NCI-H748 treated with DMSO at 0.1 percent for 48 hours (cell line): ENCODE measurements at regions not wholly inside any gene's neighbourhood (a gene's known extent, or its start where the extent isn't known, plus 50 kb on each side); places are given as distances from the start of the nearest gene placed in this dataset.

Experiments used
- DNase-seq: peaks from one replicate; lab custom pipeline; 2025; lab: John Stamatoyannopoulos, UW

DNA sequence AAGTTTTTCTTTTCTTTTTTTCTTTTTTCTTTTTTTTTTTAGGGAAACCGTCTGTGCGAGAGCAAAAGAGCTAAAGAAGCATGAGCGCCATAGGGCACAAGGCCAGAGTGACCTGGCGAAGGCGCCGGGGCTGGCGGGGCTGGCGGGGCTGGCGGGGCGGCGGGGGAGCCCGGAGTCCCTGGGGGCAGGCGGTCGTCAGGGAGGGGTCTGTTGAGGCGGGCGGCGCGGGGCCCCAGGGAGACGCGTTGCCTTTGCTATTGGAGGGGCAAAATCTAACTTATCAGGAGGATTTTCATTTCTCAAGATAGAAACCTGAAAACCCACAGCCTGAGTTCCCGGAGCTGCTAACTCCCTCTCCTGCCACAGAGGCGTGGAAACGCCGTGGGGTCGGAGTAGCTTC is 135.6 kb upstream of the SMAD1 start:
- DNase-seq = no peak

DNA sequence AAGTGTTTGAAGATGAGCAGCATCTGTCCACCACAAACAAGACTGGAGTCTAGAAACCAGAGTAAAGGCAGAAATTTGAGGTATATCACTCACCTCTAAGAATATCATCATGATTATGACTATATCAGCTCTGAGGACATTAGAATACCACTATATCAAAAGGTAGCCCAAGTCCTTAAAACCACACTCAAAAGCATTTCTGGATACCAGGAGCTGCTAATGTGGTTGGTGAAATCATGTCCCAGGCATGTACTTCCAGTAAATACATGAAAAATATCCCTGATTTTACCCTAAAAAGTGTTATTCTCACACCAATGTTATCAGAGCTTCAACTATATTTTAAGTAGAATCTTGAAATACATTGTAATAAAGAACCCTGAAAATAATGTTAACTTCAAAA is 136.3 kb upstream of the SMAD1 start:
- DNase-seq = no peak

DNA sequence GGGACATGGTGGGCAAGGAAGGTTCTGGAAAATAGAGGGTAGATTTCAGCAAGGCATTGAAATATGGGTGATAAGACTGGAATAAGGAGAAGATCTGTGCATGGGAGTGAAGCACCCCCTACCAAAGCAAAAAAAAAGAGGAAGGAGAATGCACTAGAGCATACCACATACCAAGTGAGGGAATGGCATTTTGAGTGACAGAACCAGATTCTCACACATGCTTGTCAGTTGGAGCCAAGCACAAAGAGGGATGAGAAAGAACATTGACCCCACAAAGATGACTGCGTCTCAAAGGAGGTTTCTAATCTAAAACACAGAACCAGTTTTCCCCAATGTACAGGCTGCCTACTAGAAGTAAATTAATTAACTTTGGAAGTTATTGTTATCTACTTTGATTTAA is 140.3 kb upstream of the SMAD1 start:
- no peak for DNase-seq

DNA sequence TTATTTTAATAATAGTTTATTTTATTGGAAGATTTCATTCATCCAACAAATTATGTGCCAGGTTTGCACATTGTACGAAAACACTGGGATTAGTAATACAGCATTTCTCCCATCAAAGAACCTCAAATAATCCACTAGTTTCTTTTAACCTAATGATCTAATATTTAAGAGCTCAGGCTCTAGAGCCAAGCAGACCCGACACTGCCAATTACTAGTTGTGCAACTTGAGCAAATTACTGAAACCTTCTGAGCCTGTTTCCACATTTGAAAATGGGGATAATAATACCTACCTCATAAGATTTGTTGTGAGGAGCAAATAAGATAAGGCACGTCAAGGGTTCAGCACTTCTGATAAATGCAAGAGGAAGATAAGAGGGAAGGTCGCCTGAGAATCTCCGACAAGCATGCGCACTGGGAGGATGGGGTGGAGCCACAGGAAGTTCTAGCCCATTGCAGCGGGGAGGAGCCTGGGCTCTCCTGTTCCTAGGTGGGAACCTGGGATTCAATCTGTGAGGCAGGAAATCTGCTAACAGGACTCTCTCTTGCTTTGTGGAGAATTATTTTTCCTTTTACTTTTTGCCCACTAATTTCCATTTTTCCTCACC is 141.5 kb upstream of the SMAD1 start:
- no peak for DNase-seq

DNA sequence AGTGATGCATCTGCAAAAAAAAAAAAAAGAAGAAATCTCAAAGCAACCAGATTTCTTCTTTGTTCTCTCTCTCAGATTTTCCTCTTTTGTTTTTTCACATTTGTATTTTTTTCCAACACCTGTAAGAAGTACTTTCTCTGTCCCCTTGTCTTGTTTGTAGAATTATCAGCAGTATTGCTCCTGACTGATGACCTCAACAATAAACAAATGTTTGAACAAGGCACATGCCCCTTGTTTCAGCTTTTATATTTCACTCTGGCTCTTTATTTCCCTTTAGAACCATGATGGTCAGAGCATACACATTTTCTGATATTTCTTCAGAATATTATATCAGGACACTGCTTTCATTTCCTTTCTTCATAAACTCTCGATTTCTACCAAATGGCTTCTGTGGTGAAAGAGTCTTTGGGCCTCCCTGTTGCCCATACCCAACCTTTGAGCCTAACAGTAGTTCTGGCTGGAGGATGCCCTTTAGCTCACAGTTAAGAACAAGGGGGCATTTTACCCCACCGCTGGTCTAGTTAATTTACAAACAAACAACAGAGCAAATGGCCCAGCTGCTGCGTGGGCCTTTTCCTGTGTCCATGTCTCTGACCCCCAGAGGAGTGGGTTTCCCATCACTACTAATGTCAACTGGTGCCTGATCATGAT is 142.5 kb upstream of the SMAD1 start:
- no peak for DNase-seq

DNA sequence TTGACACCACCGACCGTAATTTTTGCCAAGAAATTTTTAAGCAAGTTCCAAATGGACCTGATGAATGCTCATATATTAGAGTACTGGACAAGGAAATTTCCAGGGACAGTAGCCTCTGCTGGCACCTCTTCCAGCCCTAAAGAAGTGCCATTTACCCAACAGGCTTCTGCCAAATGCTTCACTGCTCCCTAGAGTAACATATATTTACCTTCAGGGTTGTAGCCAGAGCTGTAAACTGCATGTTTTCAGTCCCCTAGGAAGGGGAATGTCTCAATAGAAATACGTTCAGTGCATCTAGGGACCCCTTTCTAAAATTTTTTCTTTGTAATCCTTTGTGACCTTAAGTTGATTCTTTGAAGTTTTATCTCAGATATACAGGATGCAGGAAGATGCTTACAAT is 143.1 kb upstream of the SMAD1 start:
- no peak for DNase-seq

DNA sequence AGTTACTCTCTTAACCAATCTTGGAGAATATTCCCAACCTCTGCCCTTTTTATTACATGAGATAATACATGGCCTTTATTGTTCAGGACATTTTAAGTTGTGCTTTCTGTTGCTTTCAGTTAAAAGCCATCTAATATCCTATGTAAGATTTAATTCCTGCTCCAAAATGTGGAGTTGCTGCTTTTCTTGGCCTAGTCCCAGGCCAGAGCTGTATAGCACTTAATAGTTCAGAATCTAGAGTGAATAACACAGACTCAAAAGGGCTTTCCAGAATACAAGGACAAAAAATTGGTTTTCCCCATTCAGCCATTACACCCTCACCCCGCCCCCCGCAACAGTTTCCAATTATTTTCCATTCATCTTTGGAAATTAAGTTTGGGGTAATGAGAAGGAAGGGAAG is 144.3 kb upstream of the SMAD1 start:
- no peak for DNase-seq

DNA sequence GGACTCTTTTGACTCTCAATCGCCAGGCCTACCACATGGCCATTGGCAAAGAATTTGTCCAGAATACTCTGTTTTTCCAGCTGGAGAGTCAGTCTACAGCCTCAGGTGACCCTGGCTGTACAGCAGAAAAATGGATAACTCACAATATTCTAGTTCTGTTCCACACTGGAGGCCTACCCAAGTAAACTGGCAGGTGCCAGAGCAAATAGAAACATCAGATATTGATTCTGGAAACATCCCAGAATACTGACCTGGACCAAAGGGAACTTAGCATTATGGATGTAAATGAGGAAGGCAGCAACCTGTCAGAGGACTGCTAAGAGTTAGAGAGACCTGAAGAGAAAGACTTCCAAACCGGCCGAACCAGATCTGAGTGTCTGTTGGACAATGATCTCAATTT is 147.9 kb upstream of the SMAD1 start:
- no peak for DNase-seq

DNA sequence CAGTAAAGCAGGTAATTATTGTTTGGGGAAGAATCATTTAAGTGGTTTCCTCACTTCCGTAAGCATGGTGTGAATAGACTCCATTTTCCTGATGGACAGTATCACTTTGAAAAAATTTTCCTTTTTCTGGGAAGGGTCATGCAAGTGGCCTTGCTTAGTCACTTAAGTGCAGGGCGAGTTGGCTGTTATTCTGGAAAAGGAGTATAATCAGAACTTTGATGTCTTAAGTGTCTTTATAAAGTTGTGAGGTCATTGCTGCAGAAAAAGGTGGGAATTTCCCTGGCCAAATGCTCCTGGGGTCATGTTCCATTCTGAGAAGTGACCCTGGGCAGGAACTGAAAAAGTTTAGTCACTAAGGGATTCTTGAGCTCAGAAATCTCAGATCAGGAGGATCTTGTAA is 146.1 kb upstream of the OTUD4 start:
- no peak for DNase-seq

DNA sequence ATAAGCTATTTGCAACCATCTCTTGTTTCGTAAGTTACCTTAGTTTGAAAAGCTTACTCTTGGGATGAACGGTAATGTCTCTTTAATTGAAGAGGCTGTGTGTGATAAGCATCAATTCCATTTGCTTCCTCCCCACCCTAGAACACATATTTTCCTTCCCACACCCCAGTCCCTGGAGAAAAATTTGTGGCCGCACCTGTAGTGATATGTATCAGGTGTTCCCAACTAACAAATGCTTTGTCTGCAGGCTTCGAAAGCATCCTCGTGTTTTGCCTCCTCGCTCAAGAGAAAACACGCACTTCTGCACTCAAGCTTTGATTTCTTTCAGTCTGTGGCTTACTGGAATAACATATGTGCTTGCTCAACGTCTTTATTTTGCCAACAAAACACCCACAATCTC is 143.8 kb upstream of the OTUD4 start:
- no peak for DNase-seq

DNA sequence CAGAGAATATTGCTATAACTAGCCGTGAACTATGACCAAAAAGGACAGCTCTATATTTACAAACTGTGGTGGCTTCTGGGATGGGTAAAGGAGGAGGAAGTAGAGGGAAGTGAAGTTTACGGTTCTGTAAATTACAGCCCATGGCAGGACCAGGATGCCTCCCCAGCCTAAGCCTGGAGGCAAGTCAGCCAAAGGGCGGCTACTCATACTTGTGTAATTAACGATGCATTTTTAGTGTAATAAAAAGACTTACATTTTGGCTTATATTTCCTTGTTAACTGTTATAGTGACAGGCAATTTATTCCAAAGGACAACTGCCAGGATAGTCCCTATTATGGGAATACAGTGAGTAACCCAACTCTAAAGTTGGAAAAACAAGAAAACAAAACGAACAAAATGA is 139.9 kb upstream of the OTUD4 start:
- no peak for DNase-seq

DNA sequence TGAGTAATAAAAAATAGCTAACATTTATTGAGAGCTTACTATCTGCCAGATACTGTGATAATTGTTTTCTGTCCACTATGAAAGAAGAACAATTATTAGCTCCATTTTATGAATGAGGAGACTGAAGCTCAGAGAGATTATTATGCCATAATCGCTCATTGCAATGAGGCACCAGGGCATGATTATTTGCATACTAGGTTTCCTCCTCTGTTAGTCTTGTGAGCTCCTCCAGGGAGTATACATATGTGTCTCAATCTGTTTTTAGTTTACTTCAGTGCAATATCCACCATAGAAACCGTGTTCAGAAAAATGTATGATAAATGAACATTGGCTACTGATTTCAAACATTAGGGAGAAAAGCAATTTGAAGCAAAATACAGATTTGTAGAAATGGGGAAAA is 139.4 kb upstream of the OTUD4 start:
- no peak for DNase-seq

DNA sequence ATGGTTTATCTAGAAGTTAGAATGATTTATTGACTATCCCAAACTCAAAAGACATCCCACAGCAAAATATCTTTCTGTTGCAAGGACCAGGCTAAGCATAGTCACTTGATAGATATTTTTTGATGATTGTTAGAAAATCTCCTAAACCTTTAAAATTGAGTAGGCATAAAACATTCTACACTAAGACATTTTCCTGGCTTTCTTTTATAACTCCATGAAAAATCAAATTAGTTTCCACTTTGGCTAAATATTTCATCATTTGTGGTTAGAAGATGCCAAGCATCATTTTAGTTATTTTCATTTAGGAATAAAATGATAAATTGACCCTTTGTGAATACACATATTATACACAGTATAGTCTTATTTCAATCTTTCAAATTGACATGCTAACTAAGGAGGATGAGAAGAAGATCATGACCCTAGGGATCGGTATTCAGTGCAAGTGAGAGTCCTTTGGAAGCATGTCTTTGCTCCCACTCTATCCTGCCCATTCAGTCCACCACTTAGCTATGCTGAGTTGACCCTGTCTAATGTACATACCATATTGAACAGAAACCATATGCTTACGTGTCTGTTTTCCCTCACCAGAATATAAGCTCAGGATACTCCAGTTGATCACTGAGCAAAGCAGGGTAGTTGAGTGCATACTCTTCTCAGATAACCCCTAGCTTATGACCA is 136.6 kb upstream of the OTUD4 start:
- DNase-seq = no peak

DNA sequence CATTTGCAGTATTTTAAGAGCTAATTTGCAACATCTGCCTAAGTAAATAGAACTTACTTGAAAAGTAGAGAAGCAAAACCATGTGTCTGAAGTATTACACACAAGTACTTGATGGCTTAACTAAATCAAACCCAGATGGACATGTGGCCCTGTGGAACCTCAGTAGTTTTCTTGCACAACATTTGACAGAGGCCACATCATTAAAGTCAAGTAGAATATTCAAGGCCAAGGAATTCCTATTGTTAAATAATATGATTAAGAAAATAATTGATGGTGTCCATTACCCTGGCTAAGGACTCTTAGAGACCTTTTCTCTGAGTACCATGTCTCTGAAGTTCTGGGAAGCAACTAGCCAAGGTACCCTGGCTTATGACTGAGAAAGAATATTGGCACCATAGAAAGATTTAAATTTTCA is 135.4 kb upstream of the OTUD4 start:
- no peak for DNase-seq

DNA sequence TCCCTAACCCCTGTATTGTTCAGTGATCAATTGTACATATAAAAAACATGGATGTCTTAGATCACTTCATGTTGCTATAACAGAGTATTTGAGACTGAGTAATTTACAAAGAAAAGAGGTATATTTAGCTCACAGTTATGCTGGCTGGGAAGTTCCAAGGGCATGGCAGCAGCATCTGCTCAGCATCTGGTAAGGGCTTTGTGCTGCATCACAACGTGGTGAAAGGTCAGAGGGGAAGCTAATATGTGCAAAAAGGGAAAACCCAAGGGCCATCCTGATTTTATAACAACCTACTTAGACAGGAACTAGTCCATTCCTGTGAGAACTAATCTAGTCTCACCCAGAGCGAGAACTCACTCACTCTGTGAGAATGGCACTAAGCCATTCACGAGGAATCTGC is 128.2 kb upstream of the OTUD4 start:
- no peak for DNase-seq

DNA sequence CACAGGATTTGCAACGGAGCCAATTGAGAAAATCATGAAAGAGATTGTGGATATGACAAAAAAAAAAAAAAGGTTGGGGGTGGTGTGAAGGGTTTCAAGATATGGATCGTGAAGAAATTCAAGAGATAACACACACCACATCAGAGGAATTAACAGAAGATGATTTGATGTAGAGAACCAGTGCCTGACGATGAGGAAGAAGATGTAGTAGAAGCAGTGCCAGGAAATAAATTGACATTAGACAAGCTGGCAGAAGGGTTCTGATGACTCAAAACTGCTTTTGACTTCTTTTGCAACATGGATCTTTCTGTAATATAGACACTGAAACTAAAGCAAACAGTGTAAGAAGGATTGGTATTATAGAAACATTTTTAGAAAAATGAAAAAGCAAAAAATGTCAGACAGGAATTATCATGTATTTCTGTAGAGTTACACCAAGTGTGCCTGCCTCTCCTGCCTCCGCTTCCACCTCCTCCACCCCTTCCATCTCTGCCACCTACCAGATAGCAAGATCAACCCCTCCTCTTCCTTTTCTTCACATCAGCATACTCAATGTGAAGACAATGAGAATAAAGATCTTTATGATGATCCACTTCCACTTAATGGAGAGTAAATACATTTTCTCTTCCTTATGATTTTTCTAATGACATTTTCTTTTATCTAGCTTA is 127.5 kb upstream of the OTUD4 start:
- no peak for DNase-seq

DNA sequence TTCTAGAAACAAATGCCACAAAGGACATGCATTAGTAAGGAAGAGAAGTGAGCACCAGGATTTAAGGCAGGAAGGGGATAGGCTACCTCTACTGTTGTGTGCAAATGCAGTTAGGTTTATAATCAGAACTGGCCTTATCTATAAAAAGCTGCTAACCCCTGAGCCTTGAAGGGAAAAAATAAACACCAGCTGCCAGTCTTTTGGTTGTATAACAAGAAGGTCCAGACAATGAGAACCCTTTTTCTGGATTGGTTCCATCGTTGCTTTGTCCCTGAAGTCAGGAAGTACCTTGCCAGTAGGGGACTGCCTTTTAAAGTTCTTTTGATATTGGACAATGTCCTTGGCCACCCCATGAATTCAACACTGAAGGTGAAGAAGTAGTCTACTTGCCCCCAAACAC is 126.7 kb upstream of the OTUD4 start:
- no peak for DNase-seq

DNA sequence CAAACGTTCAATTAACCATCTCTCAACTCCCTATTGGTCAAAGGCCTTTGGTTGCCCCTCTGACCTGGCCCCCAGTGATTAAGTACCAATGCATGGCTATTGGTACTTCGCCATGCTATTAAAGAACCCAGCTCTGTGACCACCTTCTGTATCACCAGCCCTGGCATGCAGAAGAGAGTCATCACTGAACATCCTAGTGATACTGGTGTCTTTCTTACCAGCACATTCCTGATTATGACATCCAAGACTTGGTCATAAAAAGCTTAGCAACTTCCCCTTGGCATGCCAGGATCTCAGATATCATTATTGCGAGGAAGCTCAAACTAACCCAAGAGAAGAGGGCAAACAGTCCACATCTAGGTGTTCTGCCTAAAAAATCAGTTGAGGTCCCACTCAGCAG is 122.3 kb upstream of the OTUD4 start:
- no peak for DNase-seq

DNA sequence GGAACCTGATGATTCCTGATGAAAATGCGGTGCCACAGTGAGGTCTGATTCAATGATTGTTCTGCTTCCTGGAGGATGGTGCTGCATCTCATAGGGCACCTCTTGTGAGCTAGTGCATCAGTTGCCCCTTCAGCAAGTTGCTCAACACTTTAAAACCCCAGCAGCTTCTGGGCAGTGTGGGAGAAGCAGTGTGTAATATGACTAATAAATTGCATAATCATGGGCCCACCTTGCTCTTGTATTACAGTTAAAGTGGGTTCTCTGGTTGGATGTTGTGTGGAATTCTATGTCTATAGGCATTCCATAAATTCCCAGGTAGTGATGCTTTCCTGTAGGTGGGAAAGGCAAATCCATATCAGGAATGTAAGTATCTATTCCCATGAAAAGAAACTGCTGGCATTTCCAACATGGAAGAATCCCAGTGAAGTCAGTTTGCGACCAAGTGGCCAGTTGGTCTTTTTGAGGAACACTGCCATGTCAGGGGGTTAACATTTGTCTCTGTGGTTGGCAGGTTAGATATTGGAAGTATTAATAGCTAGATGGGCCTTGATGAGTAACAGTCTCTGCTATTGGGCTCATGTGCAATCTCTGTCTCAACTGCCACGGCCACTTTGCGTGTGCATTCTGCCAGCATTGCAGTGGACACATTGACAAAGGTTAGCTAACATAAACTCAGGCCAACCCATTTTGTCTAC is 121.1 kb upstream of the OTUD4 start:
- DNase-seq = no peak

DNA sequence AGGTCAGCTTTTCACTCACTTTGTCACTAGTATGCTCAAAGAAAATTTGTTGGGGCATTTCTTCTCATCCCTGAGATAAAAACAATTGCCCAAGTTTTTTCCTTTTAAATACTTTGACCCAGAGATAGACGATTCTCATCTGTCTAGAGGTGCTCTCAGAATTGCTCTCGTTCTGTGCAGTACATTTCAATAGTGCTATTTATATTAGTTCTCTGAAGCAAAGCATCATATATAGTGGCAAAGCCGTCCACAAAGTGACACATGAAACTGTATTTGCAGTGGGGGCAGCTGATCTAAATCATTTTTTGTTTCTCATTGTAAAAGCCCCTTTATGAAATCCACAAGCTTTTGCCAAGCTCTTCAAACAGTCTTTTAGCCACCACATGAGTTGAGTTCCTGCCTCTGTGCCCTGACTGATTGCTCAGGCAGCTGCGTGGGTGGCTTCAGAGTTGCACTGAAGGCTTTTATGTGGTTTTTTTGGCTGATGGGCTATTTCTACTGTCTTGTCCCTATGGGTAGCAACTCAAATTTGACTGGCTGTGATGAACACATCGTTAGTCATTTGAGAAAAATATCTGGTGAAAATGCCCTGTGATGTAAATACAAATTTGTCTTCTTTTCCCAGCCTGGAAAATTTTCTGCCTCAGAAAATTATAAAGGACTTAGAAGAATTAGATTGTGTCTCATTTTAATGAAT is 119.1 kb upstream of the OTUD4 start:
- DNase-seq = no peak

DNA sequence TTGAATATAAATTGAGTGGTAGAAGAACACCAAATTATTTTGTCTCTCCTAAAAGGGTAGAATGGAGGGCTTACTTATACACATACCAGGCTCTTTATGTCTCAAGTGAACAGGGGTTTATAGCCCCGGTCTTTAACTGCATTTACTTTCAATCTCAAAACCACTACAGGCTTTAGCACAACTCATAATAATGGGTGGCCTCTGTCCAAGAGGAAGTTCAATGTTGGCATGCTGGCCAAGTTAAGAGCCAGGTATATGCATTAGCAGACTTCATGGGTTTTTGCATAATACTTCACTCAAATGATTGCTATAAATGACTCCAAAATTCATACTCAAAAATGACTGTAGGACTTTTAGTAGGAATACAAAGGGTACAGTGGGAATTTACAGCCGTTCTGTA is 118.5 kb upstream of the OTUD4 start:
- no peak for DNase-seq

DNA sequence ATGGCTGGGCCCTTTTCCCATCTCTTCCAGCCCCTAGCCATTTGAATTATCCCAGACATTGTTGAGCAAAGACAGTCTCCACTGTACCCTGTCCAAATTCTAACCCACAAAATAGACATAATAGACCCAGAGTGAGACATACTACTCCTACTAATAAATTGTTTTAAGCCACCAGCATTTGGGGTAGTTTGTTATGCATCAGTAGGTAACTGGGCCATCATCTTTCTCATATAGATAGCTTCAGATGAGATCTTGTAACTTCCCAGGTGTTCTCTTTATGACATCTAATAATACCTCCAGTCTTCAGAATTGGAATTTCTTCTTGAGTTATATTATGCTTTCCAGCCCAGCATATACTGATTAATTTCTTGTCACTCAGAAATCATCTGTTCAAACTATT is 117.2 kb upstream of the OTUD4 start:
- no peak for DNase-seq
